ENCODE measurements at regions not wholly inside any gene's neighbourhood (a gene's known extent, or its start where the extent isn't known, plus 50 kb on each side); places are given as distances from the start of the nearest gene placed in this dataset.

DNA sequence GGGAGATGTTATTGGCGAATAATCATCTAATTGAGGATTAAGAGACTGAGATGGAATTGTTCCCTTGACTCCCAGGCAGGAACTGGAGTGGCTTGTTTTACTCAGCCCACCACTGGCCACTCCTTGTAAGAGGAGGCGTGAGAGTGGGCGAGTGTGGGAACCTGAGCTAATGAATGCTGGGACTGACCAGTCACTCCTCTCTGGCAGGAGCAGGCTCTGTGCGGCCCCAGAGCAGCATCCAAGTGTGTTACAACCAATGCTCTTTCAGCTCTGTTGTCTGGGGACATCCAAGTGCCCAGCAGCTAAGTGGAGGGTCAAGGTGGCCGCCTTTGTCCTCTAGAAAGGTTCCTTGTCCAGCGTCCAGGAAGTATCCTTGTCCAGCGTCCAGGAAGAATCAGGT, 739.9 kb downstream of the CDH8 start:
- intact Hi-C loops (cut with micrococcal nuclease; ENCODE audit: unreplicated experiment) (no loop called here), in situ Hi-C loops (cut with HindIII; ENCODE audit: low pct_unique_long_range_greater_than_20kb, low sequenced_read_pairs) (no loop called here)
- Histone ChIP-seq H3K27me3 (ENCODE audit: control insufficient read depth, insufficient read depth, low read length) (no peaks in the 10 kb centered on the region), H3K9me3 (ENCODE audit: control insufficient read depth, insufficient read depth, low read depth, low read length) (no peaks in the 10 kb centered on the region), H3K4me1 (ENCODE audit: control insufficient read depth, insufficient read depth, low read length) (no peaks in the 10 kb centered on the region), H3K36me3 (ENCODE audit: control insufficient read depth, insufficient read depth, low read length) (no peaks in the 10 kb centered on the region), H3K27ac (ENCODE audit: low read length) (no peak overlapping the region), H3K4me3 (ENCODE audit: low read depth in 2 of 2, low read length in 2 of 2) (no peak overlapping the region)
- no TSS peak for BruUV-seq (replicated peaks)
- ATAC-seq, result no peak
- TF ChIP-seq, protein P1, sequence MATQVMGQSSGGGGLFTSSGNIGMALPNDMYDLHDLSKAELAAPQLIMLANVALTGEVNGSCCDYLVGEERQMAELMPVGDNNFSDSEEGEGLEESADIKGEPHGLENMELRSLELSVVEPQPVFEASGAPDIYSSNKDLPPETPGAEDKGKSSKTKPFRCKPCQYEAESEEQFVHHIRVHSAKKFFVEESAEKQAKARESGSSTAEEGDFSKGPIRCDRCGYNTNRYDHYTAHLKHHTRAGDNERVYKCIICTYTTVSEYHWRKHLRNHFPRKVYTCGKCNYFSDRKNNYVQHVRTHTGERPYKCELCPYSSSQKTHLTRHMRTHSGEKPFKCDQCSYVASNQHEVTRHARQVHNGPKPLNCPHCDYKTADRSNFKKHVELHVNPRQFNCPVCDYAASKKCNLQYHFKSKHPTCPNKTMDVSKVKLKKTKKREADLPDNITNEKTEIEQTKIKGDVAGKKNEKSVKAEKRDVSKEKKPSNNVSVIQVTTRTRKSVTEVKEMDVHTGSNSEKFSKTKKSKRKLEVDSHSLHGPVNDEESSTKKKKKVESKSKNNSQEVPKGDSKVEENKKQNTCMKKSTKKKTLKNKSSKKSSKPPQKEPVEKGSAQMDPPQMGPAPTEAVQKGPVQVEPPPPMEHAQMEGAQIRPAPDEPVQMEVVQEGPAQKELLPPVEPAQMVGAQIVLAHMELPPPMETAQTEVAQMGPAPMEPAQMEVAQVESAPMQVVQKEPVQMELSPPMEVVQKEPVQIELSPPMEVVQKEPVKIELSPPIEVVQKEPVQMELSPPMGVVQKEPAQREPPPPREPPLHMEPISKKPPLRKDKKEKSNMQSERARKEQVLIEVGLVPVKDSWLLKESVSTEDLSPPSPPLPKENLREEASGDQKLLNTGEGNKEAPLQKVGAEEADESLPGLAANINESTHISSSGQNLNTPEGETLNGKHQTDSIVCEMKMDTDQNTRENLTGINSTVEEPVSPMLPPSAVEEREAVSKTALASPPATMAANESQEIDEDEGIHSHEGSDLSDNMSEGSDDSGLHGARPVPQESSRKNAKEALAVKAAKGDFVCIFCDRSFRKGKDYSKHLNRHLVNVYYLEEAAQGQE (IDR thresholded peaks at IDR 0.05; ENCODE audit: insufficient read depth in 1 of 2, low read depth in 2 of 2, low read length in 1 of 2), result no peak
- TF ChIP-seq, protein P2, sequence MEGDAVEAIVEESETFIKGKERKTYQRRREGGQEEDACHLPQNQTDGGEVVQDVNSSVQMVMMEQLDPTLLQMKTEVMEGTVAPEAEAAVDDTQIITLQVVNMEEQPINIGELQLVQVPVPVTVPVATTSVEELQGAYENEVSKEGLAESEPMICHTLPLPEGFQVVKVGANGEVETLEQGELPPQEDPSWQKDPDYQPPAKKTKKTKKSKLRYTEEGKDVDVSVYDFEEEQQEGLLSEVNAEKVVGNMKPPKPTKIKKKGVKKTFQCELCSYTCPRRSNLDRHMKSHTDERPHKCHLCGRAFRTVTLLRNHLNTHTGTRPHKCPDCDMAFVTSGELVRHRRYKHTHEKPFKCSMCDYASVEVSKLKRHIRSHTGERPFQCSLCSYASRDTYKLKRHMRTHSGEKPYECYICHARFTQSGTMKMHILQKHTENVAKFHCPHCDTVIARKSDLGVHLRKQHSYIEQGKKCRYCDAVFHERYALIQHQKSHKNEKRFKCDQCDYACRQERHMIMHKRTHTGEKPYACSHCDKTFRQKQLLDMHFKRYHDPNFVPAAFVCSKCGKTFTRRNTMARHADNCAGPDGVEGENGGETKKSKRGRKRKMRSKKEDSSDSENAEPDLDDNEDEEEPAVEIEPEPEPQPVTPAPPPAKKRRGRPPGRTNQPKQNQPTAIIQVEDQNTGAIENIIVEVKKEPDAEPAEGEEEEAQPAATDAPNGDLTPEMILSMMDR (IDR thresholded peaks at IDR 0.05), result no peak
- no peak for TF ChIP-seq SIN3A (IDR thresholded peaks at IDR 0.05; ENCODE audit: borderline replicate concordance, insufficient read depth, low read depth, low read length)
- ChIA-PET POLR2A (no interaction called here), CTCF (no interaction called here)
- DNase-seq (ENCODE audit: low read depth, low spot score), result no peak

DNA sequence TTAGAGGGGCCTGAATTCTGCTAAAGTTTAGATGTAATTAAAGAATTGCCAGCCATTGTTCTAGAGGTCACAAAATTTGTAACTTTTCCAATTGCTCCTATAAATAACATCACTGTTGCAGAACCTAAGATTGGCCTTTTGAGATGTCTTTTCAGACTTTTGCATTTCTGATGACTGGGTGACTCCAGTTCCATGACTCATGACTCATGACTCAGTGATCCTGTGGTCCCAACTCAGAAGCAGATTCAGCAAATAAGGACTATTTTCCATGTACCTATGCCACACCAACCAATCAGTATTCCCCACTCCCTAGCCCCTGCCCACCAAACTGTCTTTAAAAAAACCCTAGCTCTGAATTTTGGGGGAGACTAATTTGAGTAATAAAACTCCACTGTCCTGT, 740.9 kb downstream of the CDH8 start:
- in situ Hi-C loops (cut with HindIII; ENCODE audit: low pct_unique_long_range_greater_than_20kb, low sequenced_read_pairs), result no loop called here

More for the DNA sequence above, 740.9 kb downstream of the CDH8 start:
- Histone ChIP-seq H3K4me1 (ENCODE audit: control insufficient read depth, insufficient read depth, low read length) (no peaks in the 10 kb centered on the region), H3K27me3 (ENCODE audit: control insufficient read depth, insufficient read depth, low read length) (no peaks in the 10 kb centered on the region), H3K36me3 (ENCODE audit: control insufficient read depth, insufficient read depth, low read length) (no peaks in the 10 kb centered on the region), H3K9me3 (ENCODE audit: control insufficient read depth, insufficient read depth, low read depth, low read length) (no peaks in the 10 kb centered on the region), H3K27ac (ENCODE audit: low read length) (no peak overlapping the region), H3K4me3 (ENCODE audit: low read depth in 2 of 2, low read length in 2 of 2) (no peak overlapping the region)
- ATAC-seq (no peak), DNase-seq (ENCODE audit: low read depth, low spot score) (no peak)
- BruUV-seq (replicated peaks), result no TSS peak
- intact Hi-C loops (cut with micrococcal nuclease; ENCODE audit: unreplicated experiment), result no loop called here
- ChIA-PET CTCF (no interaction called here), POLR2A (interaction anchor here (0.6 kb wide), 1 partner anchor 261 kb away, joined by 5 read pairs; no protein-coding TSS in a partner anchor)
- TF ChIP-seq, protein P1 (IDR thresholded peaks at IDR 0.05; ENCODE audit: insufficient read depth in 1 of 2, low read depth in 2 of 2, low read length in 1 of 2), result no peak

All from Panc1 (cell line).